ENCODE measurements at regions not wholly inside any gene's neighbourhood (a gene's known extent, or its start where the extent isn't known, plus 50 kb on each side); places are given as distances from the start of the nearest gene placed in this dataset.
"Not testable (repeated sequence)": the region's sequence is repeated elsewhere in the genome, so short reads cannot be mapped to it uniquely, and the experiment has no call there.

GRCh38 chr4:128540122-128540521 lies 252.5 kb upstream of the PGRMC2 start:
- Histone ChIP-seq H3K4me1 (no peaks in the 10 kb centered on the region), H3K36me3 (no peaks in the 10 kb centered on the region), H3K27me3 (no peaks in the 10 kb centered on the region), H3K9me3 (no peaks in the 10 kb centered on the region), H3K27ac (no peak overlapping the region), H3K4me3 (no peak overlapping the region)
- DNase-seq (ENCODE audit: low spot score in 2 of 2), result no peak
- intact Hi-C loops (cut with DNase I; ENCODE audit: low total_unique reads), result no loop called here
- TF ChIP-seq CTCF (IDR thresholded peaks at IDR 0.05) (no peak), POLR2A (IDR thresholded peaks at IDR 0.05) (no peak), POLR2AphosphoS5 (IDR thresholded peaks at IDR 0.05) (no peak)

GRCh38 chr4:128538111-128538882 lies 250.7 kb upstream of the PGRMC2 start:
- TF ChIP-seq CTCF (IDR thresholded peaks at IDR 0.05), result no peak
- no peak for DNase-seq (ENCODE audit: low spot score in 2 of 2)
- Histone ChIP-seq H3K9me3 (no peaks in the 10 kb centered on the region), H3K27me3 (no peaks in the 10 kb centered on the region), H3K4me3 (no peak overlapping the region), H3K36me3 (no peaks in the 10 kb centered on the region), H3K4me1 (no peaks in the 10 kb centered on the region), H3K27ac (no peak overlapping the region)
- intact Hi-C loops (cut with DNase I; ENCODE audit: low total_unique reads), result no loop called here

- intact Hi-C loops (cut with DNase I; ENCODE audit: low total_unique reads), result no loop called here
- Histone ChIP-seq H3K27ac (no peak overlapping the region), H3K4me3 (no peak overlapping the region), H3K9me3 (no peaks in the 10 kb centered on the region), H3K4me1 (no peaks in the 10 kb centered on the region), H3K27me3 (no peaks in the 10 kb centered on the region), H3K36me3 (no peaks in the 10 kb centered on the region)
- DNase-seq (ENCODE audit: low spot score in 2 of 2), result no peak
- TF ChIP-seq POLR2AphosphoS5 (IDR thresholded peaks at IDR 0.05) (no peak), POLR2A (IDR thresholded peaks at IDR 0.05) (no peak), CTCF (IDR thresholded peaks at IDR 0.05) (no peak)
Measured at GRCh38 chr4:128536746-128537145, 249.1 kb upstream of the PGRMC2 start.

GRCh38 chr4:128535510-128535909 lies 247.9 kb upstream of the PGRMC2 start:
- H3K4me3 ChIP-seq; H3K9me3 ChIP-seq; DNase-seq (ENCODE audit: low spot score in 2 of 2); intact Hi-C loops (cut with DNase I; ENCODE audit: low total_unique reads); H3K36me3 ChIP-seq; H3K27ac ChIP-seq; H3K27me3 ChIP-seq; H3K4me1 ChIP-seq: not testable (repeated sequence)

GRCh38 chr4:128528793-128529553 lies 241.4 kb upstream of the PGRMC2 start:
- H3K4me1 ChIP-seq, result no peaks in the 10 kb centered on the region
- peak overlapping the region; percentile 5 to 70 for H3K27ac ChIP-seq
- DNase-seq (ENCODE audit: low spot score in 2 of 2), result peak in 1 of 2 donors; percentile 31
- intact Hi-C loops (cut with DNase I; ENCODE audit: low total_unique reads), result no loop called here
- H3K36me3 ChIP-seq, result no peaks in the 10 kb centered on the region
- H3K27me3 ChIP-seq, result no peaks in the 10 kb centered on the region
- no peak overlapping the region for H3K4me3 ChIP-seq
- no peaks in the 10 kb centered on the region for H3K9me3 ChIP-seq
- TF ChIP-seq POLR2AphosphoS5 (IDR thresholded peaks at IDR 0.05), result peak in 2 of 3 donors; percentile 41 to 50
- no peak for TF ChIP-seq CTCF (IDR thresholded peaks at IDR 0.05)
- no peak for TF ChIP-seq POLR2A (IDR thresholded peaks at IDR 0.05)

Data from breast epithelium (tissue), 4 donors.